HG03442 (cell line): ENCODE measurements at regions not wholly inside any gene's neighbourhood (a gene's known extent, or its start where the extent isn't known, plus 50 kb on each side); places are given as distances from the start of the nearest gene placed in this dataset.
"Not testable (repeated sequence)": the region's sequence is repeated elsewhere in the genome, so short reads cannot be mapped to it uniquely, and the experiment has no call there.

Source experiments
- ATAC-seq: cut with Tn5 transposase; IDR thresholded peaks from one replicate; pipeline ENCODE4 v1.9.1; 2021; ENCODE audit warnings: mild to moderate bottlenecking, moderate library complexity; ENCODE audit not compliant: unreplicated experiment

DNA sequence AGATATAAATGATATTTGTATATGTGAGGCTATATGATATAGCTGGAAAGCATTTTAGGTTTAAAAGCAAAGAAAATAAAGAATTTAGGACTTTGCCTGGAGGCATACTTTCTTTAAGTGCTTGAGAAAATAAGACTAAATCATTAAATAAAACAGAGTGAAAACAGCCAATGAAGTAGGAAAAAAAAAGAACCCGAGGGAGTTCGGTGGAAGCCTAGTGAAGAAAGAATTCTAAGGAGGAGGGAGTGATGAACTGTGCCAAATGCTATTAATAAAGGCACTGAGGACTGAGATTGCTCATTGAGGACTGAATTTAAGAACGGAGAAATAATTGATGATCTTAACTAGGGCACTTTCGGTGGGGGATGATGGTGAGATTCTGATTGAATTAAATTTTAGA lies 573.5 kb downstream of the DSC3 start:
- no peak for ATAC-seq

GRCh38 chr18:30465096-30465495 lies 577.4 kb downstream of the DSC3 start:
- ATAC-seq = no peak

DNA sequence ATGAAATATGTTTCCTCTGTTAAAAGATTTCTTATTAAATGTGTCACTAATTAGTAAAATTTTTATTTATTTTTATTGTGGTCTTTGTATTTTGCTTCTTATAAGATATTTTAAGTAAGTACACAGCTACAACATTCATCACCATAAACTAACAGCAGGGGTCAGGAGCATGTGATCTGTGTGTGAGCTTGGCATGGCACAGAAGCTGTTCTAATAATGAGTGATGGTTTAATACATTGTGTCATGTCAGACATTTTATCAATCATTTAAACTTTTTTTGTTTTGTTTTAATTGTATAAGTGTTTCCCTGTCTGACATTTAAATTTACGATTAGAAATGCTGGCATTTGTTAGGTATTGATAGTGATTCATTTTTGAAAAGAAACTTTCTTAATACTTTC lies 585.4 kb downstream of the DSC3 start:
- no peak for ATAC-seq

- no peak for ATAC-seq
Measured at GRCh38 chr18:30455741-30456140, 586.8 kb downstream of the DSC3 start.

- no peak for ATAC-seq
Measured at GRCh38 chr18:30454920-30455319, 587.6 kb downstream of the DSC3 start.

- ATAC-seq = no peak
Measured at GRCh38 chr18:30451981-30452380, 590.6 kb downstream of the DSC3 start.

DNA sequence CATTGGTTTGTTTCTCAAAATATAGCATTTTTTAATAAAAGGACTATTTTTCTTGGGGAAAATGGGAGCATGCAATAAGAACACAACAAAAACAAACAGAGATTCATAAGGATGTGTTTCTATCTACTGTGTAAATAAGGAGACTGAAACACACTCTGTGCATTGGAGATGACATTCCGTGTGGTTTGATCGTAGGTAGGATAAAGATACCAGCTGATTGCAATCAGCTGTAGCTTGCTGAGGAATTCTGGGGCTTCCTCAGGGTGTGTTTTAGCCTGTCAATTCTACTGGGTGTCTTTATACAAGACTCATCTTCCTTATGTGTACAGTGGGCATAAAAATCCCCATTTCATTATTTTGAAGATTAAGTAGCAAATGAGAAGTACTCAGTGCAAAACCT lies 591.6 kb downstream of the DSC3 start:
- no peak for ATAC-seq

GRCh38 chr18:30446605-30447004 lies 595.9 kb downstream of the DSC3 start:
- no peak for ATAC-seq

DNA sequence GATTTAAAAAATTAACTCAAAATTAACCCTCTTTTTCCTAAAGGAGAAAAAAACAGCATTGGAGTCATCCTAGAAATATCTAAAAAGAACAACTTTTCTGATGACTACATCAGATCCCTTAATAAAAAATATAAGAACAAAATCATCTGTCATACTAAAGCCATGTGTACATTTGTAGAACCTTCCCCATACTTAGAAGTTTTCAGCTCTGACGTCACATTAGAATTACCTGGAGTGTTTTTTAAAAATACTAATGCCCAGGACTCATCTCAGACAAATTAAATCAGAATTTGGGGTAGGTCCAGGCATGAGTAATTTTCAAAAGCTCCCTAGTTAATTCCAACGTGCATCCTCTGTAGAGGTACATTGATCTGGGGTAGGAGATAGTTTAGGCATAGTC lies 598.0 kb downstream of the DSC3 start:
- ATAC-seq = no peak

DNA sequence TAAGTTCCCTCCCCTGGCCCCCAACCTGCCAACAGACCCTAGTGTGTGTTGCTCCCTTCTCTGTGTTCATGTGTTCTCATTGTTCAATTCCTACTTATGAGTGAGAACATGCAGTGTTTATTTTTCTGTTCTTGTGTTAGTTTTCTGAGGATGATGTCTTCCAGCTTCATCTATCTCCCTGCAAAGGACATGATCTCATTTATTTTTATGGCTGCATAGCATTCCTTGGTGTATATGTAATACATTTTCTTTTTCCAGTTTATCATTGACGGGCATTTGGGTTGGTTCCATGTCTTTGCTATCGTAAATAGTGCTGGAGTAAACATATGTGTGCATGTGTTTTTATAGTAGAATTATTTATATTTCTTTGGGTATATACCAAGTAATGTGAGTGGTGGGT lies 602.2 kb downstream of the DSC3 start:
- no peak for ATAC-seq

DNA sequence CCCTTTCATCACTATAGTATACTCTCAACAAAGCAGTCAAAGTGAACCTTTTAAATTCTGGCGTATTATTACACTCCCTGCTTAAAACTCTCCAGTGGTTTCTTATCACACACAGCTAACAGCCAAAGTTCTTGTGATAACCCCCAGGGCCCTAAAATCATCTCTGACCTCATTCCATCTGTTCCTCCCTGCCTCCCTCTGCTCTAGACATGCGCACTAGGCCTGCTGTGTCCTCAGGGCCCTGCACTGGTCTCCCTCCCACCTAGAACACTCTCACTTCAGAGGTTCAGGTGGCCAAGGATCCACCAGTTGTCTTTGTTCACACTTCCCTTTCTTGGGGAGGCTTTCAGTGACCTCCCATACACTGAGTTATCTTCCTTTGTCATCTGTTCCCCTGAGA lies 603.4 kb downstream of the DSC3 start:
- ATAC-seq = no peak

DNA sequence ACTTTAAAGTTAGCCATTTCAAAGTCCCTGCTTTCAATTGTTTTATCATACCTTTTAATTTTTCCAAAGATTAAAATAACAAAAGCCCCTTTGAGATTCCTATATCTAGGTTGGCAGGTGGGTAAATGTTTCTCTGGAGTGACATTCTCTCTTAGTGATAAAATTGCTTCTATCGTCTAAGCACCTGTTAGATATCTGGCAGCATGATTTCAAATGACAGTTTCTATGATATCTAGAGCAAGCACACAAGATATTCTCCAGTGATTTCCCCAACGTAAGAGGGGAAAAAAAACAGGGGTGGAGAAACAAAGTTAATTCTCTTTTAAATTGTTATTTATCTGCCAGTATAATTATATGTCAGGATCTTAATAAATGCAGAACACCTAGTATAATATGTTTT lies 610.2 kb downstream of the DSC3 start:
- no peak for ATAC-seq

- ATAC-seq = not testable (repeated sequence)
Measured at GRCh38 chr18:30419399-30419798, 623.1 kb downstream of the DSC3 start.

- no peak for ATAC-seq
Measured at GRCh38 chr18:30415903-30416302, 626.6 kb downstream of the DSC3 start.

DNA sequence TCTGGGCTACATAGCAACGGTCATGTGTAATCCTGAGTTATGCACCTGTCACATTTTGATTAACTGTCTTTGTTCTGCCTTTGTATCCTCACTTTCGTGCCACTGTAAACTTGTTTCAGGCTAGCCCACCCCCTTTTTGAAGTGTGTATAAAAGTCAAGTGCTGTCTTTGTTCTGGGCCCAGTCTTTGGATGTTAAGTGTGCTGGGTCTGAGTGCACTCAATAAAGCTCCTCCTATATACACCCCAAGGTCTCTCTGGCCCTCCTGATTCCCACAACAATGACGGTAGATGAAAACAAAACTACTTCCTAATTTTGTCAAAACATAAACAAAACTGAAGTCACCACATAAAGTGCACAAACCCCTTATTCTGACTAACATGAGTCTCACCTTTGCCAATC lies 633.4 kb downstream of the DSC3 start:
- ATAC-seq = no peak

DNA sequence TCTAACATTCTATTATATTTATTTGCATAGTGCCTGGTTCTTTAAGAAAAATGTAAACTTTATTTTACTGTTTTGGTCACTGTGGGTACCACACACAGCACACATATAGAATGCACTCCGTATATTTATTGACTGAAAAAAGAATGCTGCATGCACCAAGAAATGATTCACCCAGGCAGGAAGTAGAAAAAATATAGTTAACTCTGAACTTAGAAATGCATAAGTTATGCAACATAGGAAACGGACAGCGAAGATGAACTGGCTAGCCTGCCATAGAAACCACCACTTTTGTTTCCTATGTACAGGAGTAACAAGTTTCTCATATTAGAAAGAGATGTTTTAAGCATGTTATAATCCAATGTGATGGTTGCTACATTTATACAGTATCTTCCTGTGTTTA lies 635.8 kb downstream of the DSC3 start:
- ATAC-seq = no peak

GRCh38 chr18:30405038-30405437 lies 637.5 kb downstream of the DSC3 start:
- no peak for ATAC-seq

GRCh38 chr18:30404422-30404821 lies 638.1 kb downstream of the DSC3 start:
- ATAC-seq = no peak

- no peak for ATAC-seq
Measured at GRCh38 chr18:30403278-30403677, 639.3 kb downstream of the DSC3 start.

DNA sequence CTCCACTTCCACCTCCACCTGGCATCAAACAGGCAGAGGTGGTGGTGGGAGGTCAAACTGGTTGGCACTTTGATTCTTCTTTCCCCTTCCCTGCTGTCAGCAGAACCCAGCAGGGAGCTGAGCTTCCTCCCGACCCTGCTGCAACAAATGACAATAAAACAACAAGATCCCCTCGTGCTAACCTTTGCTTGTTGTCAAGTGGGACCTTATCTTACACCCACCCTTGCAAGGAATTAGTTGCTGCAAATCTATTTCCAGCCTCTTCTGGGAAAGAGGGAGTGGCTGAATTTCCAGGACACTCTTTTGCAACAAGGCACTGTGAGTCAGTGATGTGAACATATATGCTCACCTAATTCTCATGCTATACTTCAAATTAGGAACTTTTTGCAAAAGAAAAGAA lies 655.1 kb downstream of the DSC3 start:
- ATAC-seq = no peak

GRCh38 chr18:30386624-30387023 lies 655.9 kb downstream of the DSC3 start:
- ATAC-seq = no peak

DNA sequence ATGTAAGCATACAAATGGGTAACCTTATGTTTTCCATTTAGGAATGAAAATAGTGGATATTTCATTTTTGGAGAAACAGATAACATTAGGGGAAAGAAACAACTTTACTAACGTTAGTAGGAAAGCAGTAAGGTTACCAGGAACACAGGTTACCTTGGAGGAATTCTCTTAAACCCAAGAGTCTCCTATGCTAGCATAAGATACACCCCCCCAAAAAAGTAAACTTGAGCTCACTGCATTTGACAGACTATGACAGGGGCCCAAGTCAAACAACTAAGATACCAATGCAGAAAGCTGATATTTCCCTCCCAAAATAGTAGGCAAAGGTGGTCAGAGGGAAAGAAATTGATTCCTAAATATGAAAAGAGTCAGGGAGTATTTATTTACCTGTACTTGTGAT lies 656.9 kb downstream of the DSC3 start:
- no peak for ATAC-seq

DNA sequence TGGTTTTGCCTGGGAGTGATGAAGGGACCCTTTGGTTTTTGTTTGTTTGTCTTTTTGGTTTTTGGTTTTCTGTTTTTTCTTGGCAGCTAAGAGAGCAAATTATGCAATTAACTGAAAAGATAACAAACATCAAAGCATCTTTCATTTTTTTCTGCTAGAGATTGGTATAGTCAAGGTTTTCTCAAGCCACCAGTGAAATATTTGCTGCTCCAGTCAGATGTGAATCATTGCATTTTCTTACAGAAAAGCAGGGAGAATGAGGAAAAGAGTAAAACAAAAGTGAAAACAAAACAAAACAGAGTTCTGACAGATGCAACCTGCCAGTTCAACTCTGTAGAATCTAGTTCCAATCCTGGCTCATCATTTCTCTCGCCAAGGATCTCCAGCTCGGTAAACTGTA lies 660.7 kb downstream of the DSC3 start:
- no peak for ATAC-seq

DNA sequence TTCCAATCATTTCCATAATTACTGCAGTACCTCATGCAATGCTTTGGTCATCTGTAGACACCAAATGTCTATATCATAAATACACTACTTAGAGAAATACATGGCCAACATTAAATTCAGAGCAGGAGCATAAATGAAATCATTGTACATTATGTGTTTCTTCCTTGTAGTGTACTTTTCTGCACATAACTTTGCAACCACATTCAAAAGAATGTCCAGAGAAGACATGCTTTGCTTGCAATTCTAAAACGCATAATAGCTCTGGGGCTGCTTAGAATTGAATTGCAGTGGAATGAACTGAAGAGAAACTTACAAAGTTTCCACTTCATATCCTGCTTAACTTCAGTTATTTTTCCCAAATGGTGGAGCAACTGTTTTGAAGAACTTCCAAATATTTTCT lies 664.4 kb downstream of the DSC3 start:
- ATAC-seq = no peak
